Left cardiac atrium (tissue), 4 donors: ENCODE measurements at regions not wholly inside any gene's neighbourhood (a gene's known extent, or its start where the extent isn't known, plus 50 kb on each side); places are given as distances from the start of the nearest gene placed in this dataset.
A peak's percentile ranks its signal among the peaks of the same experiment; 100 is the strongest.

Experiments
- ATAC-seq, 2 donors: fragments of 200-7000 bp; cut with Tn5 transposase; one replicate each; pipeline ENCODE4 v1.9.1; 2020; ENCODE audit warnings: mild to moderate bottlenecking in 2 of 2, moderate library complexity in 2 of 2
- DNase-seq: peaks from one replicate; pipeline ENCODE4 v3.0.0-alpha.2; 2020
- intact Hi-C, 2 donors: fragments of 100-400 bp; cut with DNase I; formaldehyde crosslinking; loops; one replicate each; pipeline versions ENCODE4 v1.14.1 to v1.15.1; 2022 to 2023
- donor health status: DM: no; HTN: yes; CAD: no.
- donor health status: DM: no; HTN: yes; CAD: no; lungs with severe emphysema.
- donor health status: DM: yes; HTN: yes; CAD: no.
- donor health status: Dilated cardiomyopathy.

DNA sequence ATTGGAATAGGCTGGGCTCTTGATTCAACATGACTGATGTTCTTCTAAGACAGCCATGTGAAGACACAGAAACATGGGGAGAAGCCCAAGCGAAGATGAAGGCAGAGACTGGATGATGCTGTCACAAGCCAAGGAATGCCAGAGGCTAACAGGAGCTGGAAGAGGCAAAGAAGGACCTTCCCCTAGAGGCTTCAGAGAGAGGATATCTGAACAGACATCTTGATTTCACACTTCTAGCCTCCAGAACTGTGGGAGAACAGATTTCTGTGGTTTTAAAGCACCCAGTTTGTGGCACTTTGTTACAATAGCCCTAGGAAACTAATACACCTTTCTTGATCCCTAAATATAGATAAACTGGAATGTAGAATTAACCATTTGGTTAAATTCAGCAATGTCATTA lies 127.0 kb downstream of the EDN1 start:
- ATAC-seq, result no peak
- intact Hi-C loops, result no loop called here
- DNase-seq, result no peak

DNA sequence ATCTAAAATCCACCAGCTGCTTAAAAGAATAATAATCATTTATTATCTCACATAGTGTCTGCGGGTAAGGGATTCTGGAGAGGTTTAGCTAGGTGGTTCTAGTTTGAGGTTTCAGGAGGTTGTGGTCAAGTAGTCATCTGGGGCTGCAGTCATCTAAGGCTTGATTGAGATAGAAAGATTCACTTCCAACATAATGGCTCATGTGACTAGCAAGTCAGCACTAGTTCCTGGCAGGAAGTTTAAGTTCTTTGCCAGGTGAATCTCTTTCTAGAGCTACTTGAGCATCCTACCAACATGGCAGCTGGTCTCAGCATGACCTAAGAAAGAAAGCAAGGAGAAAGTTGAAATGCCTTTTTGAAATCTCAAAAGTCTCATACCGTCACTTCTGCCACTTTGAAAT lies 128.8 kb downstream of the EDN1 start:
- ATAC-seq (no peak), DNase-seq (no peak)
- intact Hi-C loops, result no loop called here

DNA sequence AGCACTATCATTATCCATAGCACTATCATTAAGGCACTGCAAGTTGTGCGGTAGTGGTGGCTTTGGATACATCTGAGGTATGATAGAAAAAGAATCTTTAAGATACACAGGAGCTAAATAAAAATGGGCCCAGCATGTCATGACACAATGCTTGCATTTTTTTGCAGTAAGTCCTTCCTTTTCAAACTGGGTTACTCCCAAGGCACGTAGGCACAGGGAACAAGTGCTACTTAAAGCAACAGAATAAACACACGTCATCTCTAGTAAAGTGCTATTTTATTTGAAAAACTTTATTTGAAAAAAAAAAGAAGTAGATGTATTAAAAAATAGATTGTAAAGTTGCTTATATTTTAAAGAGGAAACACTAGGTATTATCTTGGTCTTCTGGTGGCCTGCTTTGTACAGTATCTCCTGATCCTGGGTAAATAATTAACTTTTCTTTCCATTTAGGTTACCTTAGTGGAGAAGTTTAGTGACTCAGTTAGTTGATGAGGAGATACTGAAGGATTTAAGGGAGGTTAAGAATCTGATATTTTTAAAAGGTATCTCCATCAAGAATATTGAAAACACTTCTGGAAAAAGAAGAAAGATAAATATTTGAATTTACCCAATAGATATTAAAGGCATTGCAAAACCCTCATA lies 129.6 kb downstream of the EDN1 start:
- intact Hi-C loops, result no loop called here
- ATAC-seq (no peak), DNase-seq (no peak)

DNA sequence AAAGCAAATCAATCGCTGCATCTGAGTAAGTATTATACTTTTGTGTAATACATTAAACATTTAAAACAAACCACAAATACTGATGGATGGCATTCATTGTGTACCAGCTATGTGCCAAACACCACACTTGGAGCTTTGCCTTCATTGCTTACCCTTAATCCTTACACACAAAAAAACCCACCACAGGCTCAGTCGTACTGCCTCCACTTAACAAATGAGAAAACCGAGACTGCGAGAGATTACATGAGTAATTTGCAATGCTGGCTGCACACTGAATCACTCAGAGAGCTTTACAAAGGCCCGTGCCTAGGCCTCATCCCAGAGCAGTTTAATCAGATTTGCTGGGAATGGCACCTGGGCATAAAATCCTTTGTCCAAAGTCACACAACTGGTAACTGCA lies 130.5 kb downstream of the EDN1 start:
- ATAC-seq (no peak), DNase-seq (no peak)
- intact Hi-C loops, result no loop called here

DNA sequence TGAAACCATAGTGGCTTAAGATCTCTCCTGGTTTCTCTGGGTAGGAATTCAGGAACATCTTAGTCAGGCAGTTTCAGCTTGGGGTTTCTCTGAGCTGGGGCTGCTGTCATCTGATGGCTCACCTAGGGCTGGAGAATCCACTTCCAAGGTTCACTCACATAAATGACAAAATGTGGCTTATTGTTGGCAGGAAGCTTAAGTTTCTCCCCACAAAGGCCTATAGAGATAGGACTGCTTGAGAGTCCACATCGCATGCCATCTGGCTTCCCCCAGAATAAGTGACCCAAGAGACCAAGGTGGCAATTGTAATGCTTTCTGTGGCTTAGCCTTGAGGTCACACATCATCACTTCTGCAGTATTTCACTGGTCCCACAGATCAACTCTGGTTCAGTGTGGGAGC lies 131.4 kb downstream of the EDN1 start:
- intact Hi-C loops, result no loop called here
- DNase-seq (no peak), ATAC-seq (no peak)

DNA sequence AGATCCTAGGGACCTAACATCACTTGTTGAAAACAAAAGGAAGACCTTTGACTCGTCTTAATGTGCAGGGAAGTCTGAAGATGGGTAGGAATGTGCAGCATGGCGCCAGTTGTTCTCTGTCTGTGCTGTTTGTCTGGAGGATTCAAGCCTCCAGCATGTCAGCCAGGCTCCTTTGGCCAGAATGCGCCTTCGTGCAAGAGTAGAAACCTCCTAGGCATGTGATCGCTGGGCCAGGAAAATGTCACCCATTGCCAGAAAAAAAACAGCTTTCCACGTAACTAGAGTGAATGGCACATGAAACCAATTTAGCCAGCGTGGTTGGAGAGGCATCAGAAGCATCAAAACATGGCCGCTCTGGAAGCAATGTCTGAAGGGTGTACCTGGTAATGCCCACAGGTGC lies 132.7 kb downstream of the EDN1 start:
- DNase-seq (peak; percentile 29), ATAC-seq (peak in 1 of 2 donors; percentile 53)
- intact Hi-C loops, result no loop called here

DNA sequence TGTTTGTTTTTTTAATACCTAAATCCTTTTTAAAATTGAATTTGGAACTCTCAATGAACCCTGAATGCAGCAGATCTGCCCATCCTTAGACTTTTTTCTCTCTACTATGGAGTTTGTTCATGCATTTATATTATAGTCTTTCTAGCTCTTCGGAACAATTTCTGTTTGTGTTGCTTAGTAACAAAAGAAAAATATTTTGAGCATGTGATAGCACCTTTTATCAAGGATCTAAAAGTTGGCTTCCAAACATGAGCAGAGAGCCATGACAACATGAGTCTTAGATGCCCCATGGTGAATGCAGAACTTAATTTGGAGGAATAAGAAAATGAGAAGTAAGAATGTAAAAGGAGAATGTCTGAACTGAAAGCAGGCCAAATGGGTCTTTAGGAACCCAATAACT lies 133.7 kb downstream of the EDN1 start:
- ATAC-seq, result peak; percentile 41 to 60
- DNase-seq, result no peak
- intact Hi-C loops, result no loop called here

DNA sequence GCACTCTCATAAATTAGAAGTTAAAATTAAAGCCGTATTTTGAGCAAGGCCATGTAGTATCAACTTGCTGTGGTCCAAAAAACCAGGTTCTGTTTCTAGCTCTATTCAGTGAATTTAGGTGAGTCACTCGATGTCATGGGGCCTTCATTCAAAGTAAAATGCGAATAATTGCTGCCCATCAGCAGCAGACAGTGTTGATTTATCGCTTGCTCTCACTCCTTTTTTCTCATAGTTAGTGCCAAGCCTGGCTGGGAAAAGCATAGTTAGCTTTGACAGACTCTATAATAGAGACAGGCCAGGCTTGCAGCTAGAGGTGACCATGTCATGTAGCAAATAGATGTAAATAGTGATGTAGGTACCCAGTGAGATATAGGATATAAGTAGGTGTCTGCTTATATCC lies 136.0 kb downstream of the EDN1 start:
- no peak for DNase-seq
- ATAC-seq, result no peak
- intact Hi-C loops, result no loop called here

DNA sequence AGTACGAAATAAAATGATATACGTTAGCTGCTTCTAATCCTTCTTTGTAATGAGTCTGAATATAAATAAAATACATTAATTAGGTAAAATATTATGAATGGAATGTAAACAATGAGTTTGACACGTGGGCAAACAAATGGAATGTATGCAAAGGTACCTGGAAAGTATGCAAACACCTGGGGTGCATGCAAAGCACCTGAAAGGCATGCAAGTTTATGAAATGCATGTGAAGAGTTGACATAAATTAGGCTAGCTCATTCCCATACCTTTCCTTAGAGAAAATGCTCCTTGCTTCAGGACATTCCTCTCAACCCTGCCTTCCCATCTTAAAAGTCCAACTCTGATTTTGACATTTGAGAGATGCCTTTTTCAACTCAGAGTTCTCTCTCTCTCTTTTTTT lies 140.9 kb downstream of the EDN1 start:
- ATAC-seq (no peak), DNase-seq (no peak)
- intact Hi-C loops, result no loop called here

DNA sequence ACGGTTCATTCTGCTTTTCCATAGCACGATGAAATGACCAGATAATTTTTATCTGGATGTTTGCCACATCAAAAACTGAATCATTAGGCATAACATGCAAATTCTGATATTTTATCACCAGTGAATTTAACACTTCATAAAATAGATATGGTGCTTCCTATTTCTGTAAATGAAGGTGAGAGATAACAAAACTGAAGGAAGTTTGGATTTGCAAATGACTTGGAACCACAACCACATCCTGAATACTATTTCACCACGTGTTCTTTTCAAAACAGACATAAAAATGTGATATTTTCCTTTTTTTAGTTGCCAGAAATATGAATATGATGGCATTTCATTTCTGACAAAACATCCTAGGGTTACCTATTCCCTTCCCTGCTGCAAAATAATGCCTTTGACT lies 146.1 kb downstream of the EDN1 start:
- intact Hi-C loops, result no loop called here
- ATAC-seq (no peak), DNase-seq (no peak)

DNA sequence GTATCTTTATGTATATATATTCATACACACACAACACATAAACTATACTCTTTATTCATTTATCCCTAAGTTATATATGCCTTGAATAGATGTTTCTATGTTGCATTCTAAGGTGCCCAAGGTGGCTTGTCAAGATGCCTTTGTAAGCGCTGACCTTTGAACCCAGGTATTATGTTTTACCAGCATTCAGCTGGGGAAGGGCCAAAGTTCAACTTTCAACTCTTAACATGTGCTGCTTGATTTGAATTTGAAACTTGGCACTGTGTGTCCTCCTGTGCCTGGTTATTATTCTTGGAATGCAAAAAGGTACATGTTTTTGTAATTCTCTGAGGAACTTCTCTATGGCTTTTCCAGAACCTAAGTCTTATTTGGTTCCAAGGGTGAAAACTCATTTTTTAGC lies 146.5 kb downstream of the EDN1 start:
- intact Hi-C loops, result no loop called here
- ATAC-seq (no peak), DNase-seq (no peak)

DNA sequence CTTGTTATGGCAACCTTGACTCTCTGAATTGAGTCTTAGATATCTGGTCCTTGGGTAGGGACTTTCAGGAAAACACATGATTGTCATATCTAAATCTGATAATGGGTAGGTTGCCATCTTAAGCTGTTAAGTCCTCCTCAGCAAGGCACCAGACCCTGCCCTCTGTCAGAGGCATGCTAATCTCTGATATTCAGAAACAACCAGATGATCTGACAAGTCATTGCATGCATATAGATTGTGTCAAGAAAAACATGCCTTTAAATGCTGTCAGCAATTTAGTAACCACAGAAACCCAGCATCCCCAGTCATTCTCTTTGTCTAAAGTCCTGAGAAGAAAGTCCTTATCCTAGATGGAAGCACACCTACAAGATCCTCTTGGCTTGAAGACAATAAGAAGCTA lies 149.1 kb downstream of the EDN1 start:
- ATAC-seq (no peak), DNase-seq (no peak)
- intact Hi-C loops, result no loop called here

DNA sequence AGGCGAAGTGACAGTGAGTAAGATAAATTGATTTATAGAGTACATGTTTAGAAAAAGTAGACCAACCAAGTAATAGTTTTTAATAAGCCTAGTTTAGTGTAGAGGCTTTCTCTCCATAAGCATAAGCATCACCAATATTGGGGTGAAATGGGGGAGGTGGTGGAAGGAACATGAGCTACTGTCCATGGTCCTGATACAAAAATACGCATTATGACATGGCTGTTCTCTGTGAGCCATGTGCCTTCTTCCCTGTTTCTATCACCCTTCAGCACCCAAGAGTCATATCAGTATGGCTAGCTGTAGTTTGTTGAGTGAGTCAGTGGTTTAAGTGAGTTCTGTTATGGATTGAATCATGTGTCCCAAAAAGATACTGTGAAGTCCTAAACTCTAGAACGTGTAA lies 150.8 kb downstream of the EDN1 start:
- intact Hi-C loops, result no loop called here
- no peak for ATAC-seq

DNA sequence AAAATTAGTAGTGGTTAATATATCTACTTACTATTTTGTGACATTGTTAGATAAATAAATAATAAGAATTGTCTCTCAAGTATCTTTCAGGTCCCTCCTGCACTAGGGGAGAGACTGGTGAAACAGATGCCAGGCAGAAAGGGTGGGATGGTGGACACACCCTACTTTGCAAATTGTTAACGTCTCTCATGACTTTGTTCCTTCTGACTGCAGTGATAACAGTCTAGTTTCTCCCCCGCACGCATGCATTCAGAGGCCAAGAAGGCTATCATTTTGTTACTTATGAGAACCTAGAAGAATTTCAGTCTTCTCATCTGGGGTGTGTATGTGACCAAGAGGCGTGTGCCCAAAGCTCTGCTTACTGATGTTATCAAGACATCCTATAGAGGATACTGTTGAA lies 152.3 kb downstream of the EDN1 start:
- intact Hi-C loops, result no loop called here
- ATAC-seq (no peak), DNase-seq (no peak)

More for the DNA sequence above, 150.8 kb downstream of the EDN1 start:
- DNase-seq, result no peak

DNA sequence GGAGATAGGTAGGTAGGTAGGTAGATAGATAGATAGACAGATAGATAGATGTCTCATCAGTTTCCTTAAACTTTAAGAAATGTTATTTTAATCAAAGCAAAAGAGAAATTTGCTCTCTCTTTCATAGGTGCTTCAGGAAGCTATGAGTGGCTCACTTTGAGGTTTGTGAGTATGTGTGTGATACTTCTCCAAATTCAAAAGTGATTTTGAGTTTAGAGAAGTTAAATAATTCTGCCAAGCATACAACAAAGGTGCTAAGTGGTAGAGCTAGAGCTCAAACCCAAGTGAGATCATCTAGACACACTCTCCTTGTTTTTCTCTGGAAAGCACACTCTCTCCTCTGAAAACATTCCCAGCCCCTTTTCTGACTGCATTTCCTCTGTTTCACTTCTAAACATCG lies 156.2 kb downstream of the EDN1 start:
- intact Hi-C loops, result no loop called here
- ATAC-seq (no peak), DNase-seq (no peak)

DNA sequence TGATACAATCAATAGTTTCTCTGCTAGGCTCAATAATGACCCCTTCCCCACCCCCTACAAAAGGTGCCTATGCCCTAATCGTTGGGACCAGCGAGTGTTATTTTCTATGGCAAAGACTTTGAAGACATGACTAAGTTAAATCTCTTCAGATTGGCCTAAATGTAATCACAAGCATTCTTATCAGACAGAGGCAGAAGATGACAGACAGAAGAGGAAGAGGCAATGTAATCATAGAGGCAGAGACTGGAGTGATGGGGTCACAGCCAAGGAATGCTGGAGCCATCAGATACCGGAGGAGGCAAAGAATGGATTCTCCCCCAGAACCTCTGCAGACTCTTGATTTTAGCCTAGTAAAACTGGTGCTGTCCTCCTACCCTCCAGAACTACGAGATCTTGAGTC lies 159.3 kb downstream of the EDN1 start:
- ATAC-seq (no peak), DNase-seq (no peak)
- intact Hi-C loops, result no loop called here

DNA sequence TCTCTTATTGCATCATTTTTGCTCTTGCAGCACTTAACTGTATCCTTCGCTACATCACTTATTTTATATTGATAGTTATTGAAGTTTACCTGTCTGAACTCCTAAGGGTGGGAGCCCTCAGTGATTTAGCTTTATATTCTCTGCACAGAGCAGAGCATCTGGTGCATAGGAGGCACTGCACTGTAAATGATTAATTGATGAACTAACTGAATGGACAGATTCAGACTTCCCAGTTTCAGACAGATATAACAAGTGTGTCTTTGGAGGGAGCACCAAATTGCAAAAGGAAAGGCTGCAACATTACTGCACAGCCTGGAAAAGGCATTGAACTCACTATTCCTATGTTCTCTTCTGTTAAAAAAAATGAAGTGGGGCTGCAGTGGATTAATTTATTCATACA lies 160.3 kb downstream of the EDN1 start:
- no peak for ATAC-seq
- no peak for DNase-seq
- intact Hi-C loops, result no loop called here

DNA sequence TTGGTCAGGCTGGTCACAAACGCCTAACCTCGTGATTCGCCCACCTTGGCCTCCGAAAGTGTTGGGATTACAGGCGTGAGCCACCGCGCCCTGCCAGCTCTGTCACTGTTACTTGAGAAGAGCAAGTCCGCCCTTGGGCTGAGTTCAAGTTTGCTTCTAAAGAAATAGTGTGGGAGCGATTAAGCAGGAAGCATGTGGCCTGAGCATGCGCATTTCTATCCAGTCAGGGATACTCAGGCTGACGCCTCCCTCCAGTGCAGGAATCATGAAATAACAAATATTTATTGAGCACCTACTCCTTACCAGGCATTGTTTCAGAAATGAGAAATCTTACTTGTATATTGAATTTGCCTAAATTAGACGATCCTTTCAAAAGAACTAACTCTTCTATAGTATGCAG lies 166.2 kb downstream of the EDN1 start:
- intact Hi-C loops, result no loop called here
- no peak for DNase-seq
- ATAC-seq, result no peak

DNA sequence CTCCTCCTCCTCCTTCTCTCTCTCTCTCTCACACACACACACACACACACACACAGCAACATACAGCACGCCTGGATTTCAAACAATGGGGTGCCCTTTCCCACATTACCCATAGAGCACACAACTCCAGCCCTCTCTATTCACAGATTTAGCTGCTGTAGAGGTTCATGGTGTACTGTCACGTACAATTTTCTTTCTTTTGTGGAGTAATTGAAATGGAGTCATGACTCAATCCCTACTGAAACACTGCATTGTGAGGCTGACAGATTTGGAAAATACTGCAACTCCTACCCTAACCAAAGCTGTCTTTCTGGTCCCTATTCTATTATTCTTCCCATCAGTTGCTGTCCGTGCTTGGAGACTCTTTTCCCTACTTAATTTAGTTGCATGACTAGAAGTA lies 166.9 kb downstream of the EDN1 start:
- ATAC-seq, result no peak
- DNase-seq, result no peak
- intact Hi-C loops, result no loop called here

DNA sequence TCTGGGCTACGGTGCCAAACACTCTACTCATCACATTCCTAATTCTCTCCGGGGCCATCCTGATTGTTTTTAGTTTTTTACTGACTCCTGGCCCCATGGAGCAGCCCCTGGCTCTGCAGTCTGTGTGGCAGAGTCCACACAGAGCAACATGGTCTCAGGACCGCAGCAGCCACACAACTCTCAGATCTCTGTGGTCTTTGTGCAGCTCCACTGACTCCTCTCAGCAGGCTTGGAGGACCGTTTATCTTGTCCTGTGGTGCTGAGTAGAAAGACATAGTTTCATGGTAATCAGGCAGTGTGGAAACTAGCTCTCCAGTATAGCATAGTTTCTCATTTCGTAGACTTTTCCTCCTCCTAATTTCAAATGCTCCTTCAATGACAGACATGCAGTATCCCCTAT lies 168.4 kb downstream of the EDN1 start:
- ATAC-seq, result no peak
- intact Hi-C loops, result no loop called here
- DNase-seq, result no peak

DNA sequence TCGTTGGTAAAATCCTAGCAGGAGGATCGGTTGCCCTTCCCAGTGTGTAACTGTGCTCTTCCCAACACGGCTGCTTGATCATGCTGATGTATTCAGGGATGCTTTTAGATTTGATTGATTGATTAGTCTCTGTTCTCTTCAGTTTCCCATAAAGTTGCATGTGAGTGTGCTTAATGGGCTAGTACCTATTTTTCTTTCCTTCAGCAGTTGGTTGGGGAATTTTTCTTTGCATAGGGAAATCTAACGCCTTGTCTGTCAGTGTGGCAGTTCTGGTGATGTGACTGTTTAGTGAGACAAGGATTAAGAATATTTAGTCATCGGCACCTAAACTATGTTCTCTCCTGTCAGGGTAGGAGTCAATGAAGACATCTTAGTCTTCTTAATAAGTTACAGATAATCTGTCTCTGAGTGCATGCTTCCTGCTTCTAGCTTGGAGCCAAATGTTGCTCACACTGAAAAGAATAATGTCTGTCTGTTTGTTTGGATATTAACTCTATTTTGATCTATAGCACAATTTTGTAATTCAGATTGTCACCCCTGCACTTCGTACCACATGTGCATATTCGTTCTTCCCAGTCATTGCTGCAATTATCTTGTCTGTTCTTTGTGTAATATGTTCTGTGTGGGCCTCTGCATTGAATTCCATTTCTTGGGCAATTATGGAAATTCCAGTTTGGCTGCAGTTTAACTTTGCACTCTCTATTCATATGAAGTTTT lies 169.9 kb downstream of the EDN1 start:
- DNase-seq (no peak), ATAC-seq (no peak)
- intact Hi-C loops, result no loop called here
